A549 (cell line): ENCODE measurements at regions not wholly inside any gene's neighbourhood (a gene's known extent, or its start where the extent isn't known, plus 50 kb on each side); places are given as distances from the start of the nearest gene placed in this dataset.

Source experiments
- BHLHE40 ChIP-seq: IDR thresholded peaks from 2 replicates; pipeline ENCODE4 v1.6.1; 2012; ENCODE audit warnings: low read depth, low read length, inconsistent platforms
- CHD4 ChIP-seq: fragments of 200-600 bp; sonication (generic); IDR thresholded peaks from 2 replicates; pipeline ENCODE4 v1.6.1; 2016; ENCODE audit warnings: antibody characterized with exemption, mild to moderate bottlenecking, borderline replicate concordance
- EP300 ChIP-seq, 2 experiments: fragments of >200 bp; sonication (Bioruptor Twin); formaldehyde crosslinking; IDR thresholded peaks; 2 replicates in 1 of 2; 3 replicates in 1 of 2; pipeline ENCODE4 v1.6.1; 2016 to 2017
- FOSB ChIP-seq: fragments of 250-450 bp; sonication (Bioruptor Pico); IDR thresholded peaks from 2 replicates; pipeline ENCODE4 v1.5.0; 2020; ENCODE audit warnings: mild to moderate bottlenecking, moderate library complexity
- HDAC2 ChIP-seq: fragments of 200-600 bp; sonication (generic); IDR thresholded peaks from 2 replicates; pipeline ENCODE4 v1.6.1; 2016
- JUN ChIP-seq, 2 experiments: fragments of >200 bp; sonication (Bioruptor Twin); formaldehyde crosslinking; IDR thresholded peaks; 2 replicates in 1 of 2; 3 replicates in 1 of 2; pipeline ENCODE4 v1.6.1; 2016 to 2017
- POLR2AphosphoS2 ChIP-seq: conservative IDR thresholded peaks from 2 replicates; pipeline ENCODE4 v1.6.1; 2012; ENCODE audit warnings: low read length, improper control_type of control experiment, inconsistent platforms
- RARB ChIP-seq: fragments of 250-450 bp; sonication (Bioruptor Pico); IDR thresholded peaks from 2 replicates; pipeline ENCODE4 v1.8.0; 2021; ENCODE audit warnings: mild to moderate bottlenecking, moderate library complexity
- SMC3 ChIP-seq: fragments of >200 bp; sonication (Bioruptor Twin); formaldehyde crosslinking; IDR thresholded peaks from 3 replicates; pipeline ENCODE4 v1.6.1; 2018; ENCODE audit warnings: inconsistent platforms
- TF ChIP-seq, protein P1 (sequence below): fragments of 250-450 bp; sonication (Bioruptor Pico); IDR thresholded peaks from 2 replicates; pipeline ENCODE4 v1.5.0; 2021; ENCODE audit warnings: mild to moderate bottlenecking, moderate library complexity, borderline replicate concordance
- TF ChIP-seq, protein P2 (sequence below): fragments of >200 bp; sonication (Bioruptor Twin); formaldehyde crosslinking; IDR thresholded peaks from 3 replicates; pipeline ENCODE4 v1.5.1; 2016

DNA sequence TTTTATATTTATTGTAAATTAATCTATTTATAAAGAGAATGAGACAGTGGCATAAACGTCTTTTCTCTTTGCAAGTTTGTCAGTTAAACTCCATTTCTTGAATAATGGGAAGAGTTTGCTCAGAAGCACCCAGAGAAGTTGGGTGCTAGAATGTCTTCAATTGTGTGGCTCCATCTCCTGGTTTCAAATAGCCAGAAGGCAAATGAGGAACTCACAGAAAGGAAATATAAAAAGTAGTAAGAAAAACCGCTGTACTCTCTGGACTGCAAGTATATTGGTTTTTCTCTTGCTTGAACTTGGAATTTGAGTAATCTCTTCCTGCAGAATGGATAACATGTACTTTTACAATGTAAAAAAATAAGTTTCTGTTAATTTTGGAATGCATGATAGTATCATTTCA, 217.5 kb downstream of the DPY19L2 start:
- TF ChIP-seq SMC3 = no peak
- TF ChIP-seq, protein P1, sequence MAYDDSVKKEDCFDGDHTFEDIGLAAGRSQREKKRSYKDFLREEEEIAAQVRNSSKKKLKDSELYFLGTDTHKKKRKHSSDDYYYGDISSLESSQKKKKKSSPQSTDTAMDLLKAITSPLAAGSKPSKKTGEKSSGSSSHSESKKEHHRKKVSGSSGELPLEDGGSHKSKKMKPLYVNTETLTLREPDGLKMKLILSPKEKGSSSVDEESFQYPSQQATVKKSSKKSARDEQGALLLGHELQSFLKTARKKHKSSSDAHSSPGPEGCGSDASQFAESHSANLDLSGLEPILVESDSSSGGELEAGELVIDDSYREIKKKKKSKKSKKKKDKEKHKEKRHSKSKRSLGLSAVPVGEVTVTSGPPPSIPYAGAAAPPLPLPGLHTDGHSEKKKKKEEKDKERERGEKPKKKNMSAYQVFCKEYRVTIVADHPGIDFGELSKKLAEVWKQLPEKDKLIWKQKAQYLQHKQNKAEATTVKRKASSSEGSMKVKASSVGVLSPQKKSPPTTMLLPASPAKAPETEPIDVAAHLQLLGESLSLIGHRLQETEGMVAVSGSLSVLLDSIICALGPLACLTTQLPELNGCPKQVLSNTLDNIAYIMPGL = no peak
- TF ChIP-seq BHLHE40 = no peak
- TF ChIP-seq, protein P2, sequence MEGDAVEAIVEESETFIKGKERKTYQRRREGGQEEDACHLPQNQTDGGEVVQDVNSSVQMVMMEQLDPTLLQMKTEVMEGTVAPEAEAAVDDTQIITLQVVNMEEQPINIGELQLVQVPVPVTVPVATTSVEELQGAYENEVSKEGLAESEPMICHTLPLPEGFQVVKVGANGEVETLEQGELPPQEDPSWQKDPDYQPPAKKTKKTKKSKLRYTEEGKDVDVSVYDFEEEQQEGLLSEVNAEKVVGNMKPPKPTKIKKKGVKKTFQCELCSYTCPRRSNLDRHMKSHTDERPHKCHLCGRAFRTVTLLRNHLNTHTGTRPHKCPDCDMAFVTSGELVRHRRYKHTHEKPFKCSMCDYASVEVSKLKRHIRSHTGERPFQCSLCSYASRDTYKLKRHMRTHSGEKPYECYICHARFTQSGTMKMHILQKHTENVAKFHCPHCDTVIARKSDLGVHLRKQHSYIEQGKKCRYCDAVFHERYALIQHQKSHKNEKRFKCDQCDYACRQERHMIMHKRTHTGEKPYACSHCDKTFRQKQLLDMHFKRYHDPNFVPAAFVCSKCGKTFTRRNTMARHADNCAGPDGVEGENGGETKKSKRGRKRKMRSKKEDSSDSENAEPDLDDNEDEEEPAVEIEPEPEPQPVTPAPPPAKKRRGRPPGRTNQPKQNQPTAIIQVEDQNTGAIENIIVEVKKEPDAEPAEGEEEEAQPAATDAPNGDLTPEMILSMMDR = no peak
- no peak for TF ChIP-seq HDAC2
- TF ChIP-seq JUN (IDR thresholded peaks at IDR 0.05) = no peak
- TF ChIP-seq POLR2AphosphoS2 = no peak
- no peak for TF ChIP-seq CHD4
- no peak for TF ChIP-seq FOSB
- TF ChIP-seq EP300 (IDR thresholded peaks at IDR 0.05) = no peak
- TF ChIP-seq RARB (CRISPR knock-in tag) = no peak
